ENCODE measurements at regions not wholly inside any gene's neighbourhood (a gene's known extent, or its start where the extent isn't known, plus 50 kb on each side); places are given as distances from the start of the nearest gene placed in this dataset.

DNA sequence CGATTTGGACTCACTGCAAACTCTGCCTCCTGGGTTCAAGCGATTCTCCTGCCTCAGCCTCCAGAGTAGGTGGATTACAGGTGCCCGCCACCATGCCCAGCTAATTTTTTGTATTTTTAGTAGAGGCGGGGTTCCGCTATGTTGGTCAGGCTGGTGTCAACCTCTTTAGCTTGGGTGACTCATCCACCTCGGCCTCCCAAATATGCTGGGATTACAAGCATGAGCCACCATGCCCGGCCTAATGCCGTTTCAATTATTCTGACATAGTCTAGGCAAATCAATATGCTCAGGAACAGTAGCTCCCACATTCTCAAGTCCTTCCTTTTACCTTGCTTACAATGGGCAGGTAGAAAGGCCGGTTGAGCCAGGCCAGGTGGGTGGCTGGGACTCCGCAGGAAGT lies 82.0 kb upstream of the EEA1 start (continued):
- TF ChIP-seq, protein P1, sequence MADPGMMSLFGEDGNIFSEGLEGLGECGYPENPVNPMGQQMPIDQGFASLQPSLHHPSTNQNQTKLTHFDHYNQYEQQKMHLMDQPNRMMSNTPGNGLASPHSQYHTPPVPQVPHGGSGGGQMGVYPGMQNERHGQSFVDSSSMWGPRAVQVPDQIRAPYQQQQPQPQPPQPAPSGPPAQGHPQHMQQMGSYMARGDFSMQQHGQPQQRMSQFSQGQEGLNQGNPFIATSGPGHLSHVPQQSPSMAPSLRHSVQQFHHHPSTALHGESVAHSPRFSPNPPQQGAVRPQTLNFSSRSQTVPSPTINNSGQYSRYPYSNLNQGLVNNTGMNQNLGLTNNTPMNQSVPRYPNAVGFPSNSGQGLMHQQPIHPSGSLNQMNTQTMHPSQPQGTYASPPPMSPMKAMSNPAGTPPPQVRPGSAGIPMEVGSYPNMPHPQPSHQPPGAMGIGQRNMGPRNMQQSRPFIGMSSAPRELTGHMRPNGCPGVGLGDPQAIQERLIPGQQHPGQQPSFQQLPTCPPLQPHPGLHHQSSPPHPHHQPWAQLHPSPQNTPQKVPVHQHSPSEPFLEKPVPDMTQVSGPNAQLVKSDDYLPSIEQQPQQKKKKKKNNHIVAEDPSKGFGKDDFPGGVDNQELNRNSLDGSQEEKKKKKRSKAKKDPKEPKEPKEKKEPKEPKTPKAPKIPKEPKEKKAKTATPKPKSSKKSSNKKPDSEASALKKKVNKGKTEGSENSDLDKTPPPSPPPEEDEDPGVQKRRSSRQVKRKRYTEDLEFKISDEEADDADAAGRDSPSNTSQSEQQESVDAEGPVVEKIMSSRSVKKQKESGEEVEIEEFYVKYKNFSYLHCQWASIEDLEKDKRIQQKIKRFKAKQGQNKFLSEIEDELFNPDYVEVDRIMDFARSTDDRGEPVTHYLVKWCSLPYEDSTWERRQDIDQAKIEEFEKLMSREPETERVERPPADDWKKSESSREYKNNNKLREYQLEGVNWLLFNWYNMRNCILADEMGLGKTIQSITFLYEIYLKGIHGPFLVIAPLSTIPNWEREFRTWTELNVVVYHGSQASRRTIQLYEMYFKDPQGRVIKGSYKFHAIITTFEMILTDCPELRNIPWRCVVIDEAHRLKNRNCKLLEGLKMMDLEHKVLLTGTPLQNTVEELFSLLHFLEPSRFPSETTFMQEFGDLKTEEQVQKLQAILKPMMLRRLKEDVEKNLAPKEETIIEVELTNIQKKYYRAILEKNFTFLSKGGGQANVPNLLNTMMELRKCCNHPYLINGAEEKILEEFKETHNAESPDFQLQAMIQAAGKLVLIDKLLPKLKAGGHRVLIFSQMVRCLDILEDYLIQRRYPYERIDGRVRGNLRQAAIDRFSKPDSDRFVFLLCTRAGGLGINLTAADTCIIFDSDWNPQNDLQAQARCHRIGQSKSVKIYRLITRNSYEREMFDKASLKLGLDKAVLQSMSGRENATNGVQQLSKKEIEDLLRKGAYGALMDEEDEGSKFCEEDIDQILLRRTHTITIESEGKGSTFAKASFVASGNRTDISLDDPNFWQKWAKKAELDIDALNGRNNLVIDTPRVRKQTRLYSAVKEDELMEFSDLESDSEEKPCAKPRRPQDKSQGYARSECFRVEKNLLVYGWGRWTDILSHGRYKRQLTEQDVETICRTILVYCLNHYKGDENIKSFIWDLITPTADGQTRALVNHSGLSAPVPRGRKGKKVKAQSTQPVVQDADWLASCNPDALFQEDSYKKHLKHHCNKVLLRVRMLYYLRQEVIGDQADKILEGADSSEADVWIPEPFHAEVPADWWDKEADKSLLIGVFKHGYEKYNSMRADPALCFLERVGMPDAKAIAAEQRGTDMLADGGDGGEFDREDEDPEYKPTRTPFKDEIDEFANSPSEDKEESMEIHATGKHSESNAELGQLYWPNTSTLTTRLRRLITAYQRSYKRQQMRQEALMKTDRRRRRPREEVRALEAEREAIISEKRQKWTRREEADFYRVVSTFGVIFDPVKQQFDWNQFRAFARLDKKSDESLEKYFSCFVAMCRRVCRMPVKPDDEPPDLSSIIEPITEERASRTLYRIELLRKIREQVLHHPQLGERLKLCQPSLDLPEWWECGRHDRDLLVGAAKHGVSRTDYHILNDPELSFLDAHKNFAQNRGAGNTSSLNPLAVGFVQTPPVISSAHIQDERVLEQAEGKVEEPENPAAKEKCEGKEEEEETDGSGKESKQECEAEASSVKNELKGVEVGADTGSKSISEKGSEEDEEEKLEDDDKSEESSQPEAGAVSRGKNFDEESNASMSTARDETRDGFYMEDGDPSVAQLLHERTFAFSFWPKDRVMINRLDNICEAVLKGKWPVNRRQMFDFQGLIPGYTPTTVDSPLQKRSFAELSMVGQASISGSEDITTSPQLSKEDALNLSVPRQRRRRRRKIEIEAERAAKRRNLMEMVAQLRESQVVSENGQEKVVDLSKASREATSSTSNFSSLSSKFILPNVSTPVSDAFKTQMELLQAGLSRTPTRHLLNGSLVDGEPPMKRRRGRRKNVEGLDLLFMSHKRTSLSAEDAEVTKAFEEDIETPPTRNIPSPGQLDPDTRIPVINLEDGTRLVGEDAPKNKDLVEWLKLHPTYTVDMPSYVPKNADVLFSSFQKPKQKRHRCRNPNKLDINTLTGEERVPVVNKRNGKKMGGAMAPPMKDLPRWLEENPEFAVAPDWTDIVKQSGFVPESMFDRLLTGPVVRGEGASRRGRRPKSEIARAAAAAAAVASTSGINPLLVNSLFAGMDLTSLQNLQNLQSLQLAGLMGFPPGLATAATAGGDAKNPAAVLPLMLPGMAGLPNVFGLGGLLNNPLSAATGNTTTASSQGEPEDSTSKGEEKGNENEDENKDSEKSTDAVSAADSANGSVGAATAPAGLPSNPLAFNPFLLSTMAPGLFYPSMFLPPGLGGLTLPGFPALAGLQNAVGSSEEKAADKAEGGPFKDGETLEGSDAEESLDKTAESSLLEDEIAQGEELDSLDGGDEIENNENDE (IDR thresholded peaks at IDR 0.05; ENCODE audit: insufficient replicate concordance, low read length) = no peak
- TF ChIP-seq RAD21 (IDR thresholded peaks at IDR 0.05 in 1 of 2, conservative IDR thresholded peaks at IDR 0.05 in 1 of 2; ENCODE audit: low read depth in 2 of 2, low read length in 2 of 2) (no peak), EZH2 (IDR thresholded peaks at IDR 0.05; ENCODE audit: low read depth, low read length, severe bottlenecking) (no peak)
- TF ChIP-seq, protein P2, sequence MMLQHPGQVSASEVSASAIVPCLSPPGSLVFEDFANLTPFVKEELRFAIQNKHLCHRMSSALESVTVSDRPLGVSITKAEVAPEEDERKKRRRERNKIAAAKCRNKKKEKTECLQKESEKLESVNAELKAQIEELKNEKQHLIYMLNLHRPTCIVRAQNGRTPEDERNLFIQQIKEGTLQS (IDR thresholded peaks at IDR 0.05; ENCODE audit: insufficient read depth, low read depth, low read length) = no peak

Measured in H1 (cell line).